ENCODE measurements at regions not wholly inside any gene's neighbourhood (a gene's known extent, or its start where the extent isn't known, plus 50 kb on each side); places are given as distances from the start of the nearest gene placed in this dataset.

DNA sequence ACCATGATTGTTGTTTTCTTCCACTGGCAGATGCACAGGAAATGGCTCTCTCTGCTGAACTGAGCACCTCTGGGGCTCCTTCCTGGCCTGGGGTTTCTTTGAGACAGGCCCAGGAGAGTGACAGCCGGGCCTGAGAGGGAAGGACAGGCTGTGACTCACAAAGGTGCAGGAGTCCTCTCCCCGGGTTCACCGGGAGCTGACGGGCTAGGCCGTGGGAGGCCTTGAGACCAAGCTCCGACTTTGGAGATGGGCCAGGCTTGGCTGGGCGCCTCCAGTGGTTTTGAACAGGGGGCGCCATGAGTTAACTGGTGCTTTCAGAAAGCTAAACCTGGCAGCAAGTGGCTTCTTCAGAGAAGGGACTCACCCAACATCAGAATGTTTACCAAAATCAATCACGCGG is 143.4 kb downstream of the URI1 start:
- no peaks in the 10 kb centered on the region for H3K36me3 ChIP-seq (ENCODE audit: control insufficient read depth, insufficient read depth, low read length)
- peaks cover 0 to 7% of the 10 kb centered on the region in 2 donors for H3K27me3 Mint-ChIP-seq (ENCODE audit: low read depth in 2 of 2)
- no peaks in the 10 kb centered on the region for H3K9me3 Mint-ChIP-seq
- no peaks in the 10 kb centered on the region for H3K36me3 Mint-ChIP-seq
- WGBS (ENCODE audit: insufficient coverage), result 66% methylated on average over 10 of the region's 10 CpGs
- ATAC-seq (no peak), DNase-seq (no peak)
- intact Hi-C loops (cut with micrococcal nuclease), result no loop called here
- H3K4me1 ChIP-seq (ENCODE audit: control insufficient read depth, insufficient read depth, low read length), result no peaks in the 10 kb centered on the region
- no peaks in the 10 kb centered on the region for H3K4me1 Mint-ChIP-seq
- no peak overlapping the region for H3K27ac Mint-ChIP-seq
- no peaks in the 10 kb centered on the region for H3K9me3 ChIP-seq (ENCODE audit: control insufficient read depth, insufficient read depth, low read length)
- H3K4me3 Mint-ChIP-seq, result no peak overlapping the region
- no peak for TF ChIP-seq CTCF (IDR thresholded peaks at IDR 0.05)
- no peak overlapping the region for H3K4me3 ChIP-seq (ENCODE audit: low read length)
- no peak overlapping the region for H3K27ac ChIP-seq (ENCODE audit: low read length)
- no peaks in the 10 kb centered on the region for H3K27me3 ChIP-seq (ENCODE audit: control insufficient read depth, insufficient read depth, low read length)

DNA sequence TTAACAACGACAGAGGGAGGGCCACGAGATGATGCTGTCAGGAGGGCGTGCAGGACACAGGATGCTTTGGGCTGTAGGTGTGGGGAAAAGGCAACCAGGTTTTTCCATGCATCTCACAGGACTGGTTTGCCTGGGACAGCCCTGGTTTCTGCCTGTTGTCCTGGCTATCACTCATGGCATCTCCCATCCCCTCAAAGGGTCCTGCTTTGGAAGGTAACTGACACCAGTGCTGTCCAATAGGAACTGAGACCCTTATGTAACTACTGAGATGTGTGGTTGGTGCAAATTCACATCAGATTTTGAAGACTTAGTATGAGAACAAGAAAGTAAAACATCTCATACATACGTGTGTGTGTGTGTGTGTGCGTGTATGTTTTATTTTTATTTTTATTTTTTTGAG is 144.2 kb downstream of the URI1 start:
- Mint-ChIP-seq H3K27ac (no peak overlapping the region), H3K27me3 (ENCODE audit: low read depth in 2 of 2) (peaks cover 0 to 2% of the 10 kb centered on the region in 2 donors), H3K36me3 (no peaks in the 10 kb centered on the region), H3K4me3 (no peak overlapping the region), H3K9me3 (no peaks in the 10 kb centered on the region), H3K4me1 (no peaks in the 10 kb centered on the region)
- intact Hi-C loops (cut with micrococcal nuclease), result no loop called here
- DNase-seq (no peak), ATAC-seq (no peak)
- H3K27ac ChIP-seq (ENCODE audit: low read length), result no peak overlapping the region
- no peak for TF ChIP-seq CTCF (IDR thresholded peaks at IDR 0.05)
- H3K36me3 ChIP-seq (ENCODE audit: control insufficient read depth, insufficient read depth, low read length), result no peaks in the 10 kb centered on the region
- H3K27me3 ChIP-seq (ENCODE audit: control insufficient read depth, insufficient read depth, low read length), result no peaks in the 10 kb centered on the region
- H3K4me3 ChIP-seq (ENCODE audit: low read length), result no peak overlapping the region
- 87% methylated on average over 3 of the region's 5 CpGs for WGBS (ENCODE audit: insufficient coverage)
- H3K9me3 ChIP-seq (ENCODE audit: control insufficient read depth, insufficient read depth, low read length), result no peaks in the 10 kb centered on the region
- H3K4me1 ChIP-seq (ENCODE audit: control insufficient read depth, insufficient read depth, low read length), result no peaks in the 10 kb centered on the region

DNA sequence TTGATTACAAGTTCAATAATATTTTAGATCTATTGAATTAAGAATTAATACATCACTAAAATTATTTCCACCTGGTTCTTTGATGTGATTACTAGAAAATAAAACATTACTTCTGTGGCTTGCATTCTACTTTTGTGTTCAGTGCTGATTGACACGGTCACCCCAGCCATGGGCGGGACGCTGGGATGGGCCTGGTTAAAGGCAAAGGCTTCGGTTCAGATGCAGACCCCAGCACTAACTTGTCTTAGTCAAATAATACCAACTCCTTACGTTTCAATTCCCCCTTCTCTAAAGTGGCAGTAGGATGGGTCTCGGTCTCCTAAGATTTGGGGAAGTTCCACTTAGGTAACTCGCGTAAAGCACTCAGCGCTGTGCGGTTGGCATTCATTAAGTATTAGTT is 144.9 kb downstream of the URI1 start:
- WGBS (ENCODE audit: insufficient coverage), result 91% methylated on average over 10 of the region's 10 CpGs
- ATAC-seq (no peak), DNase-seq (no peak)
- no peak overlapping the region for H3K4me3 ChIP-seq (ENCODE audit: low read length)
- H3K4me3 Mint-ChIP-seq, result no peak overlapping the region
- H3K27ac Mint-ChIP-seq, result no peak overlapping the region
- TF ChIP-seq CTCF (IDR thresholded peaks at IDR 0.05), result no peak
- H3K36me3 Mint-ChIP-seq, result no peaks in the 10 kb centered on the region
- no peaks in the 10 kb centered on the region for H3K27me3 ChIP-seq (ENCODE audit: control insufficient read depth, insufficient read depth, low read length)
- no peaks in the 10 kb centered on the region for H3K36me3 ChIP-seq (ENCODE audit: control insufficient read depth, insufficient read depth, low read length)
- H3K4me1 Mint-ChIP-seq, result no peaks in the 10 kb centered on the region
- no peaks in the 10 kb centered on the region for H3K9me3 ChIP-seq (ENCODE audit: control insufficient read depth, insufficient read depth, low read length)
- H3K4me1 ChIP-seq (ENCODE audit: control insufficient read depth, insufficient read depth, low read length), result no peaks in the 10 kb centered on the region
- no peaks in the 10 kb centered on the region for H3K27me3 Mint-ChIP-seq (ENCODE audit: low read depth in 2 of 2)
- H3K27ac ChIP-seq (ENCODE audit: low read length), result no peak overlapping the region
- intact Hi-C loops (cut with micrococcal nuclease), result no loop called here
- no peaks in the 10 kb centered on the region for H3K9me3 Mint-ChIP-seq

DNA sequence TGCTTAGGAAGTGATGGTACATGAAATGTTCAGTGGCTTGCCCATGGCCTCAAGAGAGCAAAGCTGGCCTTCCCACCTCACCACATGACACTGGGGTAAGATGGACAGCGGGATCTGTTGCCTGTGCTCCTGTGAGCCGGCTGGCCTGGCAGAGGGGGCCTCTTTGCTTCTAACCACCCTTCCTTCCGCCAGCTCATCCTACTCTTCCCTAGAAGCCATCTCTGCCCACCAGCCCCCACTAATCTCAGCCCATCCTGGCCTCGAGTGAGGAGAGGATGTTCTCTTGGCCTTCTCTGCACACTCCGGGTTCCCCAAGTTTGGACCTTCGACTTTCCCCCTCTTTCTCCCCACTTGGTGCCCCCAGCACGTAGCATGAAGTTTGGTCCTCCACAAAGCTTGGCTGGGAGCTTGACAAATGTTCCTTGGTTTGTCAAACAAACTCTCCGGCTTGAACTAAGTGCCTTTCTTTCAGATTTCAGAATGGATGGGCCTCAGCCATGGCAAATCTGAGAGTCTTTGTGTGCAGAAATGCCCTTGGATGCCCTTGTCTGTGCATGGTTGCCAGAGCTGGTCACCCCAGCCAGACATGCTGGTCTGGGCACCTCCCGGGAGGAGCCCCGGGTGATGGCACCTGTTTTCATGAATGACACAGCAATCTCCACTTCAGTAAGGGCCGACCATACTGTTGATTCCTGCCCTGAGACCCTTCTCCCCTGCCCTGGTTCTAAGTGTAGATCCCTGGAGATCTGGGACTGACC is 145.5 kb downstream of the URI1 start:
- no peaks in the 10 kb centered on the region for H3K4me1 ChIP-seq (ENCODE audit: control insufficient read depth, insufficient read depth, low read length)
- no peak for TF ChIP-seq CTCF (IDR thresholded peaks at IDR 0.05)
- no peaks in the 10 kb centered on the region for H3K9me3 ChIP-seq (ENCODE audit: control insufficient read depth, insufficient read depth, low read length)
- H3K36me3 ChIP-seq (ENCODE audit: control insufficient read depth, insufficient read depth, low read length), result no peaks in the 10 kb centered on the region
- H3K27me3 ChIP-seq (ENCODE audit: control insufficient read depth, insufficient read depth, low read length), result no peaks in the 10 kb centered on the region
- no peaks in the 10 kb centered on the region for H3K27me3 Mint-ChIP-seq (ENCODE audit: low read depth in 2 of 2)
- H3K27ac ChIP-seq (ENCODE audit: low read length), result no peak overlapping the region
- DNase-seq (no peak), ATAC-seq (no peak)
- H3K27ac Mint-ChIP-seq, result no peak overlapping the region
- H3K4me3 Mint-ChIP-seq, result no peak overlapping the region
- no peak overlapping the region for H3K4me3 ChIP-seq (ENCODE audit: low read length)
- 88% methylated on average over 11 of the region's 11 CpGs for WGBS (ENCODE audit: insufficient coverage)
- intact Hi-C loops (cut with micrococcal nuclease), result no loop called here
- no peaks in the 10 kb centered on the region for H3K9me3 Mint-ChIP-seq
- H3K4me1 Mint-ChIP-seq, result no peaks in the 10 kb centered on the region
- H3K36me3 Mint-ChIP-seq, result no peaks in the 10 kb centered on the region
